OCI-LY1 (cell line): ENCODE measurements at regions not wholly inside any gene's neighbourhood (a gene's known extent, or its start where the extent isn't known, plus 50 kb on each side); places are given as distances from the start of the nearest gene placed in this dataset.

Source experiments
- H2AFZ ChIP-seq: fragments of 200-600 bp; sonication (generic), shearing (Covaris generic); 2 replicates; pipeline ENCODE4 v1.6.0; 2014; ENCODE audit warnings: antibody characterized with exemption, mild to moderate bottlenecking, low read length
- H3F3A ChIP-seq: fragments of 200-600 bp; sonication (generic), shearing (Covaris generic); 2 replicates; pipeline ENCODE4 v1.6.0; 2014; ENCODE audit warnings: mild to moderate bottlenecking, antibody characterized with exemption, low read length, moderate library complexity; ENCODE audit not compliant: insufficient read depth
- H3K27ac ChIP-seq: fragments of 200-600 bp; sonication (generic); 2 replicates; pipeline ENCODE4 v1.5.1; 2014; ENCODE audit warnings: low read length, mixed run types, mild to moderate bottlenecking, low read depth; ENCODE audit not compliant: poor library complexity, severe bottlenecking
- H3K27me3 ChIP-seq: fragments of 200-600 bp; sonication (generic); 2 replicates; pipeline ENCODE4 v1.6.0; 2014; ENCODE audit warnings: antibody characterized with exemption, mild to moderate bottlenecking, low read length, moderate library complexity; ENCODE audit not compliant: insufficient read depth
- H3K36me3 ChIP-seq: fragments of 200-600 bp; sonication (generic); 2 replicates; pipeline ENCODE4 v1.6.1; 2014; ENCODE audit warnings: mild to moderate bottlenecking, antibody characterized with exemption, low read length, moderate library complexity, mixed read lengths; ENCODE audit not compliant: insufficient read depth
- H3K4me1 ChIP-seq: fragments of 200-600 bp; sonication (generic); 2 replicates; pipeline ENCODE4 v1.5.1; 2014; ENCODE audit warnings: mild to moderate bottlenecking, low read length, moderate library complexity; ENCODE audit not compliant: insufficient read depth, severe bottlenecking
- H3K4me2 ChIP-seq: fragments of 200-600 bp; sonication (generic), shearing (Covaris generic); 2 replicates; pipeline ENCODE4 v1.6.1; 2014; ENCODE audit warnings: low read length
- H3K4me3 ChIP-seq: fragments of 200-600 bp; sonication (generic); 2 replicates; pipeline ENCODE4 v1.5.1; 2014; ENCODE audit warnings: low read length, low read depth, mild to moderate bottlenecking, mixed read lengths; ENCODE audit not compliant: poor library complexity, severe bottlenecking
- H3K79me2 ChIP-seq: fragments of 200-600 bp; shearing (Covaris generic); 2 replicates; pipeline ENCODE4 v1.6.1; 2016; ENCODE audit warnings: mixed run types, low read length, mixed read lengths; ENCODE audit not compliant: insufficient read depth
- H3K9ac ChIP-seq: fragments of 200-600 bp; sonication (generic), shearing (Covaris generic); 2 replicates; pipeline ENCODE4 v1.6.1; 2014; ENCODE audit warnings: mild to moderate bottlenecking, low read length, mixed read lengths
- H3K9me2 ChIP-seq: fragments of 200-600 bp; sonication (generic), shearing (Covaris generic); 2 replicates; pipeline ENCODE4 v1.6.1; 2014; ENCODE audit warnings: low read depth, mild to moderate bottlenecking, low read length, mixed read lengths
- H3K9me3 ChIP-seq: fragments of 200-600 bp; shearing (Covaris generic); 2 replicates; pipeline ENCODE4 v1.6.1; 2014; ENCODE audit warnings: low read length, mixed read lengths
- H4K20me1 ChIP-seq: fragments of 200-600 bp; sonication (generic), shearing (Covaris generic); 2 replicates; pipeline ENCODE4 v1.6.0; 2016; ENCODE audit warnings: mild to moderate bottlenecking, low read length; ENCODE audit not compliant: insufficient read depth
- CTCF ChIP-seq: fragments of 200-600 bp; sonication (generic), shearing (Covaris generic); IDR thresholded peaks from 2 replicates; pipeline ENCODE4 v1.5.1; 2017; ENCODE audit warnings: mild to moderate bottlenecking, antibody characterized with exemption, low read length, moderate library complexity, mixed read lengths
- EZH2 ChIP-seq: fragments of 200-600 bp; sonication (generic), shearing (Covaris generic); IDR thresholded peaks from 2 replicates; pipeline ENCODE4 v1.8.0; 2017; ENCODE audit warnings: borderline replicate concordance, mixed run types, mild to moderate bottlenecking, antibody characterized with exemption, low read length, moderate library complexity, mixed read lengths

- H3K79me2 ChIP-seq, result no peaks in the 10 kb centered on the region
- TF ChIP-seq EZH2 (no peak), CTCF (no peak)
- no peaks in the 10 kb centered on the region for H3K4me1 ChIP-seq
- H3F3A ChIP-seq, result no peaks in the 10 kb centered on the region
- no peak overlapping the region for H3K9ac ChIP-seq
- no peaks in the 10 kb centered on the region for H3K36me3 ChIP-seq
- H3K9me3 ChIP-seq, result no peaks in the 10 kb centered on the region
- H3K9me2 ChIP-seq, result no peaks in the 10 kb centered on the region
- H2AFZ ChIP-seq, result no peak overlapping the region
- H3K27me3 ChIP-seq, result no peaks in the 10 kb centered on the region
- H4K20me1 ChIP-seq, result no peaks in the 10 kb centered on the region
- H3K27ac ChIP-seq, result no peak overlapping the region
- H3K4me2 ChIP-seq, result no peak overlapping the region
- no peak overlapping the region for H3K4me3 ChIP-seq
Measured at GRCh38 chr21:16742741-16743140, 770.1 kb upstream of the CXADR start.

- Histone ChIP-seq H2AFZ (no peak overlapping the region), H3K36me3 (no peaks in the 10 kb centered on the region), H3K9me3 (no peaks in the 10 kb centered on the region), H4K20me1 (no peaks in the 10 kb centered on the region), H3K27ac (no peak overlapping the region), H3F3A (no peaks in the 10 kb centered on the region), H3K9ac (no peak overlapping the region), H3K4me3 (no peak overlapping the region), H3K4me2 (no peak overlapping the region), H3K27me3 (no peaks in the 10 kb centered on the region), H3K79me2 (no peaks in the 10 kb centered on the region), H3K9me2 (no peaks in the 10 kb centered on the region), H3K4me1 (no peaks in the 10 kb centered on the region)
- no peak for TF ChIP-seq EZH2
- TF ChIP-seq CTCF, result no peak
Measured at GRCh38 chr21:16743317-16743716, 769.5 kb upstream of the CXADR start.

GRCh38 chr21:16750926-16751325, 761.9 kb upstream of the CXADR start:
- TF ChIP-seq CTCF (no peak), EZH2 (no peak)
- Histone ChIP-seq H3K9ac (no peak overlapping the region), H3K9me2 (no peaks in the 10 kb centered on the region), H3K79me2 (no peaks in the 10 kb centered on the region), H4K20me1 (no peaks in the 10 kb centered on the region), H3K27ac (no peak overlapping the region), H3K27me3 (no peaks in the 10 kb centered on the region), H3K4me3 (no peak overlapping the region), H3K4me2 (no peak overlapping the region), H3K9me3 (no peaks in the 10 kb centered on the region), H3F3A (no peaks in the 10 kb centered on the region), H2AFZ (no peak overlapping the region), H3K36me3 (no peaks in the 10 kb centered on the region), H3K4me1 (no peaks in the 10 kb centered on the region)
